Fibroblast of pulmonary artery (primary cell): ENCODE measurements at regions not wholly inside any gene's neighbourhood (a gene's known extent, or its start where the extent isn't known, plus 50 kb on each side); places are given as distances from the start of the nearest gene placed in this dataset.
A peak's percentile ranks its signal among the peaks of the same experiment; 100 is the strongest.

Experiments
- DNase-seq: peaks from one replicate; pipeline ENCODE4 v3.0.0-alpha.2; 2010; ENCODE audit warnings: low read depth
- H3K4me3 ChIP-seq: replicated peaks from 2 replicates; pipeline ENCODE4 v1.5.1; 2011; ENCODE audit warnings: low read depth, mild to moderate bottlenecking, control low read depth, low read length, moderate library complexity
- TF ChIP-seq, protein P1 (sequence below): IDR thresholded peaks from 2 replicates; pipeline ENCODE4 v1.5.1; 2011; ENCODE audit warnings: mild to moderate bottlenecking, control low read depth, low read length, inconsistent platforms; ENCODE audit errors: missing control alignments

DNA sequence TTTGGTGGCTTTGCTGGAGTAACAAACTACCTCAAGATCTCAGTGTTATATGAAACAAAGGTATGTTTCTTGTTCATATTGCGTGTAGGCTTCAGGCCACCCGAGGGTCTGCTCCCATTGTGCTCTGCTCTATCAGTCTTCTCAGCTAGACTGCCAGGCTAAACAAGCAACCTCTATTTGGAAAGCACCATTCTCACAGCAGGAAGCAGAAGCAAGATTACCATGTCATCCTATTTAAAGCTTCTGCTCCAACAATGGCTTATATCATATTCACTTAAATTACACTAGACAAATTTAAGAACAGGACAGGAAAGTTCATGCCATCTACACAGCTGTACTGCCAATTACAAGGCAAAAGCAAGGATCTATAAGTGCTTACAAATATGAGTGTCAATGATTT, 385.8 kb downstream of the PPARGC1A start:
- TF ChIP-seq, protein P1, sequence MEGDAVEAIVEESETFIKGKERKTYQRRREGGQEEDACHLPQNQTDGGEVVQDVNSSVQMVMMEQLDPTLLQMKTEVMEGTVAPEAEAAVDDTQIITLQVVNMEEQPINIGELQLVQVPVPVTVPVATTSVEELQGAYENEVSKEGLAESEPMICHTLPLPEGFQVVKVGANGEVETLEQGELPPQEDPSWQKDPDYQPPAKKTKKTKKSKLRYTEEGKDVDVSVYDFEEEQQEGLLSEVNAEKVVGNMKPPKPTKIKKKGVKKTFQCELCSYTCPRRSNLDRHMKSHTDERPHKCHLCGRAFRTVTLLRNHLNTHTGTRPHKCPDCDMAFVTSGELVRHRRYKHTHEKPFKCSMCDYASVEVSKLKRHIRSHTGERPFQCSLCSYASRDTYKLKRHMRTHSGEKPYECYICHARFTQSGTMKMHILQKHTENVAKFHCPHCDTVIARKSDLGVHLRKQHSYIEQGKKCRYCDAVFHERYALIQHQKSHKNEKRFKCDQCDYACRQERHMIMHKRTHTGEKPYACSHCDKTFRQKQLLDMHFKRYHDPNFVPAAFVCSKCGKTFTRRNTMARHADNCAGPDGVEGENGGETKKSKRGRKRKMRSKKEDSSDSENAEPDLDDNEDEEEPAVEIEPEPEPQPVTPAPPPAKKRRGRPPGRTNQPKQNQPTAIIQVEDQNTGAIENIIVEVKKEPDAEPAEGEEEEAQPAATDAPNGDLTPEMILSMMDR: no peak
- no peak overlapping the region for H3K4me3 ChIP-seq

DNA sequence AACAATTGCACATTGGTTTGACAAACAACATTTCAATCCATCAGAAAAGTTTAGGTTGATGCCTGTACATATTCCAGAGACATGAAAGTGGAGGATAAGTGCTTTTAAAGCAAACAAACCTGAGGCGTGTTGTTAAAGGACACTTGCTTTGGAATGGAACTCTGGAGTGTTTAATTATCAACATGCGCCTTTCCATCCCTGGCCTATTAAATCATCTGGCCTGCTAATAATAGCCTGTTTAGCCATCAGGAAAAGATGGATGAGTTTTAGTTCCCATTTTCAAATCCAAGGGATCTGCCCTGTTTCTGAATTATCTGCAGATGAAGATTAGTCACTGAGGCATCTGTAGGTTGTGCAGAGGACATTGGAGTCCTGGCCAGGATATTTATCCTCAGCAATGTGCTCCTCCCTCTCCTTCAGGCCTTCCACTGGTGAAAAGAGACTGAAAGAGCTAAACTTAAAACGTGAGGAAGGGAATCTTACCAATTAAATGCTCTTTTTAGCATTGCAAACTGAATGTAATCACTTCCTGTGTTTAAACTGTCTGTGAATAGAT, 388.9 kb downstream of the PPARGC1A start:
- DNase-seq: no peak
- H3K4me3 ChIP-seq: no peak overlapping the region
- TF ChIP-seq, protein P1: no peak

More for the DNA sequence above, 385.8 kb downstream of the PPARGC1A start:
- no peak for DNase-seq

DNA sequence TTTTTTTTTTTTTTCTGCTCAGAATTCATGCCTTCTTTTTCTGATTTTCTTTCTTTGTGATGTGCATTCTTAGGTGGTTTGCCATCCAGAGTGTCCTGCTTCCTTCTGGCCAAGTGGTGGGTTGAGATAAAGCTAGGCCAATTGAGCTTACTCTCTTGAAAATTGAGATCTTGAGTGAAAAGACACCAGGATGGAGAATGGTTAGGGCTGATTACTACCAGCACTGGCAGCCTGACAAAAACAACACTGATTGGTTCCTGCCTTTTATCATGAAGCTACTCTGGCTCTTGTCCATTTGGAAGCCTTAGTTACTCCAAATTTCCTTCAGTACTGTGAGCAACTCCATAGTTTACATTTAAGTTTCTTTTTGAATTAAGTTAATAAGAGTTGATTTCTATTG, 404.0 kb downstream of the PPARGC1A start:
- no peak overlapping the region for H3K4me3 ChIP-seq
- peak; percentile 61 for DNase-seq
- TF ChIP-seq, protein P1: no peak

DNA sequence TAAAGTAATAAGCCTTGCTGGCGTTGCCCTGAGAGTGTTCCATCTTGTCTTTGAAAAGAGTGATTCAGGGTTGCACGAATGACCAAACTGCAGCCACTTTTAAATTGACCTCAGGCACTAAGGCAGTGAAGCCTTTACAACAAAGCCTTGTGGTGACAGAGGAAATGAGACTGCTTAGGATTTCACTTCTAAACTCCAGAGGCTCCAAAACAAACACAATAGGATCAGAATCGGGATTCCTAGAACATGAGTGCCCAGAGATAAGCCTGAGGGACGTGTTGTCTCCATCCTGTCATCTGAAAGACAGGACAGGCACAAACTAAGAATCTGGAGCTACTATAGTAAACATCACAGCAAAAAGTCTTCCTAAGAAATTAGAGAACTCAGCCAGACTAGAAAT, 405.2 kb downstream of the PPARGC1A start:
- peak; percentile 25 for DNase-seq
- no peak overlapping the region for H3K4me3 ChIP-seq
- TF ChIP-seq, protein P1: no peak

DNA sequence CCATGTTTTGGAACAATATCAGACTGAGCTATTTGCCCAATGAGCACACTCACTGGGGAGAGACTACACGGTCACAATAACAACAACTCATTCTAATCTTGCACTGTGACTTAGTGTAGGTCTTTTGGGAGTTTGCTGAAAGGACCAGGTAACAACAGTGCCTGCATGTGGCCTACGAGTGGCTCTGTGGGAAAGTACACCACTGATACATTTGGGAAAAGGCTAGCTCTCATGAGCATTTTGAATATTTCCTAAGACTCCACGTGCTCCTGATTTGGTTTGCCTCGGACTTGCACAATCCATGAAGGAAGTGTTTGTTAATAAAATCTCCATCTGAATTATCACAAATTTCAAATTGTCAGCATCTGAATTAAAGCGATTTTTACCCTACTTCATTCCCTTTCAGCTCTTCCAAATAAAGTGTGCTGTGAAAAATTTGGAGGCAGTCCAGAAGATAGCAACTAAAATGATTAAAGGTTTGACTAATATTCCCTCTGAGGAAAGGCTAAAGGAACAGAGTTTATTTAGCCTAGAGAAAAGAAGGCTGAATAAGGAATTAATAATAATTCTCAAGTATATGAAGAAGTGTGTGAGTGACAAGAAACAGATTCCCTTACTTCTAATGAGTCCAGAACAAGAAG, 406.4 kb downstream of the PPARGC1A start:
- H3K4me3 ChIP-seq: no peak overlapping the region
- TF ChIP-seq, protein P1: no peak
- DNase-seq: peak; percentile 27

DNA sequence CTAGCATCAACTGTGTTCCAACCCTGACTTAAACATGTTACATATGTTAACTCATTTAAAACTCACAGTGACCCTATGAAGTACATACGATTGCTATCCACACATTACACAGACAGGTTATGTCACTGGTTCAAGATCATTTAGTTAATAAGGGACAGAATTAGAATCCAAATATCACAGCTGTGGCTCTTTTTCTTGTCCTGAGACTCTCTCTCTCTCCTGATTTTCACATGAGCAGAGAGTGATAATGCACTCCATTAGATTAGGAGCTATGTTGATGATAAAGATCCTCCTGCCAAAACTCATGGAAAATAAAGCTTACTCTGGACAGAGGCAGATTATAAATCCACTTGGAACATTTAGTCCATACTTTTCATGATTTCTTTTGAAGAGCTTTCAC, 408.3 kb downstream of the PPARGC1A start:
- no peak for DNase-seq
- no peak overlapping the region for H3K4me3 ChIP-seq
- TF ChIP-seq, protein P1: no peak

DNA sequence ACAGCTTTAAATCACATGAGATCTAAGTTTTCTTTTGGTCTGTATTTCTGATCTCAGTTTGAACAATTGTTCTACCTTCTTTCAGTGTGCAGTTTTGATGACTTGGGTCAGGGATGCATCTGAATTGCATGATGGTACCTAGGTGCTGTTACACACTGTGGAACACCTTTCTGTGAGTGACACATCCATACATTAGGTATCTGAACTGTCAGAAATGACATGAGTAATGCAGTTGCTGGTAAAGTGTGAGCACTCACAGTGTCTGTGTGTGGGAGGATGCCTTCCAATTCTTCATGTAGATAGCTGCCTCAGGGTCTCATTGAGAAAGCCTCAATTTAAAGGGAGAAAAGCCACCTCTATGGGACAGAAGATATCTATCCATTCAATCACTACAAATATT, 411.9 kb downstream of the PPARGC1A start:
- no peak for DNase-seq
- TF ChIP-seq, protein P1: no peak
- no peak overlapping the region for H3K4me3 ChIP-seq
